ENCODE measurements at regions not wholly inside any gene's neighbourhood (a gene's known extent, or its start where the extent isn't known, plus 50 kb on each side); places are given as distances from the start of the nearest gene placed in this dataset.
"Not testable (repeated sequence)": the region's sequence is repeated elsewhere in the genome, so short reads cannot be mapped to it uniquely, and the experiment has no call there.

DNA sequence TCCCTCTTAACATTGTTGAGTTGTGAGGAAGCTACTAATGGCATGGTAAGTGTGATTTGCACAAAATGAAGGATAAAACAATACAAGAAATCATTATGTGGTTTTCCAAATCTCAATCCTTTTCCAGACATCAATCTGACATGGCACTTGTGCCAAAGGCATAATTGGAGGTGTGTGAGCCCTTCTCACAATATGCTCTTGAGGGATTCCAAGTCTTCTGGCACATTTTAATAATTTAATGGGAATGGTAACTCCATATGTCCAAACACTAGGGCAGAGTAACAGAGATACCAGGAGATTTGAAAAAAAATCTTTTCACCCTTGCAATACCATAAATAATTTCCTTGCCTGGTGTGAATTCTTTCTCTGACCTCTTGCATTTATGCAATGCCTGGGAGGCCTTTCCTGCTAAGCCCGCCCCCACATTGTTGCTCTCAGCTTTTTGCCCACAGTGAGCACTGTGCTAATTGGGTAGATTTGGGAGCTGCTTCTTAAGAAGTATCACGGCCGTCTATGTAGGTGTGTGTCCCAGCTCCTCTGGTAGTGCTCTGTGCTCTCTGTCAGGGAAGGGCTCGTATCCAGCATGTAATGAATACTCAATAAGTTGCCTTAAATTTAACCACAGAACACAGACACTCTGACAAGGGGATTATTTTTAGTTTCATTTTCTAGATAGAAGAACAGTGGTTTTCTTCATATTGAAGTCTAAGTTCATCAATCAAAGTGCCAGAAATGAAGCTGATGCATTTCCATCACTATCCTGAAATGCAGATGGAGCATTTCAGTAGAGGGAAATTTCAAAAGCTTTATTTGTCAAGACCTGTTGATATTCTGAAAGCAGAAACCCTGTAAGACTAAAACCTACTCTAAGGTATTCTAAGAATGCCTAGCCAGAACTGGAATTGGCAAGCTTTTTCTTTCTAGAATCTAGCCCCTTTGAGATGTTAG is 54.4 kb upstream of the CEP85L start:
- peaks cover 21 to 24% of the 10 kb centered on the region in 2 experiments for H3K4me1 ChIP-seq (ENCODE audit: control insufficient read depth in 1 of 2, insufficient read depth in 2 of 2, low read depth in 1 of 2, low read length in 1 of 2)
- DNase-seq, result no peak
- H3K36me3 ChIP-seq (replicated peaks in 1 of 2; ENCODE audit: control insufficient read depth in 1 of 2, insufficient read depth in 2 of 2, low read length in 1 of 2), result no peaks in the 10 kb centered on the region
- peaks cover 12% of the 10 kb centered on the region for H3F3A ChIP-seq (replicated peaks; ENCODE audit: insufficient read depth)
- TF ChIP-seq NRF1 (IDR thresholded peaks at IDR 0.05; ENCODE audit: low read depth, low read length) (no peak), EZH2phosphoT487 (IDR thresholded peaks at IDR 0.05; ENCODE audit: borderline replicate concordance, low read depth) (no peak), PBX3 (IDR thresholded peaks at IDR 0.05) (peak; percentile 17; the same call in 1 of the 2 replicates)
- ChIA-PET POLR2A (no interaction called here), CTCF (interaction anchor here (1.1 to 3.0 kb wide), 3 partner anchors 13 to 71 kb away, joined by 3 to 7 read pairs (median 4); no protein-coding TSS in a partner anchor)
- no peaks in the 10 kb centered on the region for H3K9me3 ChIP-seq
- H3K79me2 ChIP-seq (ENCODE audit: insufficient read depth), result no peaks in the 10 kb centered on the region
- WGBS (ENCODE audit: low lambda C conversion rate), result 94% methylated on average over 4 of the region's 4 CpGs
- peak overlapping the region; percentile 45 for H2AFZ ChIP-seq (ENCODE audit: low read depth)
- peak overlapping the region in 1 of 2 experiments; percentile 17; a peak in 1 of 4 replicates for H3K27ac ChIP-seq (ENCODE audit: low read depth in 2 of 2, low read length in 1 of 2)
- no peak overlapping the region for H3K9ac ChIP-seq
- no peaks in the 10 kb centered on the region for H3K9me2 ChIP-seq
- 0 out of 4 replicates have a peak overlapping the region, but pooled peaks of 1 of the 2 experiments have one; percentile 10 for H3K4me3 ChIP-seq (ENCODE audit: low read depth in 2 of 2, low read length in 1 of 2)
- no peaks in the 10 kb centered on the region for H4K20me1 ChIP-seq (ENCODE audit: insufficient read depth)
- H3K4me2 ChIP-seq, result peak overlapping the region; percentile 60
- no peaks in the 10 kb centered on the region for H3K27me3 ChIP-seq (ENCODE audit: insufficient read depth)

DNA sequence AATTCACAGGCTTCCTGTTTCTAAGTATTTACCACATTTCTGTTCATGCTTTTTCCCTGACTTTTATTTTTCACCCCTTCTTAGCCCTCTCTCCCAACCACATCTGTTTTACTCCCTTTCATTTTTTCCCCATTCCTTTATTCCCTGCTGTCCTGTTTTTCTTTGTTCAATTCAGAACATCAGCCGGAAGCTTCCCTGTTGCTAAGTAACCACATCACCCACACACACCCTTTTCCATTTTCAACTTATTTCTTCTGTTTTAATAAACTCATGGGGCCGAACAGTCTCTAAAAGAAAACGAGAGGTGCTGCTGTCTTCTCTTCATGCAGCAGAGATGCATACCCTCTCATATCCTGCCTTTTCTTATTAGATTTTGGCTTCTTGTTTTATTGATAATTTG is 53.5 kb upstream of the CEP85L start:
- no peak for TF ChIP-seq SIN3A (IDR thresholded peaks at IDR 0.05; ENCODE audit: borderline replicate concordance, low read depth, low read length)
- TF ChIP-seq MEF2A (IDR thresholded peaks at IDR 0.05; ENCODE audit: borderline replicate concordance, low read depth), result no peak
- no peak for TF ChIP-seq EZH2phosphoT487 (IDR thresholded peaks at IDR 0.05; ENCODE audit: borderline replicate concordance, low read depth)
- TF ChIP-seq RAD21 (IDR thresholded peaks at IDR 0.05; ENCODE audit: low read length), result no peak
- no peak for TF ChIP-seq CTCF (IDR thresholded peaks at IDR 0.05)
- no peak for TF ChIP-seq JUND (IDR thresholded peaks at IDR 0.05)
- TF ChIP-seq SMC3 (IDR thresholded peaks at IDR 0.05; ENCODE audit: low read depth, low read length), result no peak
- TF ChIP-seq REST (IDR thresholded peaks at IDR 0.05; ENCODE audit: low read depth, low read length), result no peak
- no peak for TF ChIP-seq POLR2AphosphoS5 (IDR thresholded peaks at IDR 0.05; ENCODE audit: low read depth, low read length)
- TF ChIP-seq RFX5 (IDR thresholded peaks at IDR 0.05; ENCODE audit: low read length), result no peak
- no peak for TF ChIP-seq TAF1 (IDR thresholded peaks at IDR 0.05; ENCODE audit: borderline replicate concordance, low read depth, low read length)
- no peaks in the 10 kb centered on the region for H3K27me3 ChIP-seq (ENCODE audit: insufficient read depth)
- no peak overlapping the region for H2AFZ ChIP-seq (ENCODE audit: low read depth)
- no peaks in the 10 kb centered on the region for H3K9me2 ChIP-seq
- H3K27ac ChIP-seq (ENCODE audit: low read depth in 2 of 2, low read length in 1 of 2), result no peak overlapping the region
- H3K4me3 ChIP-seq (ENCODE audit: low read depth in 2 of 2, low read length in 1 of 2), result no peak overlapping the region
- H3K9ac ChIP-seq, result no peak overlapping the region
- ChIA-PET POLR2A (no interaction called here), CTCF (interaction anchor here (1.1 to 3.0 kb wide), 2 partner anchors 12 to 41 kb away, joined by 3 to 7 read pairs; no protein-coding TSS in a partner anchor)
- no peaks in the 10 kb centered on the region for H3K9me3 ChIP-seq
- 89% methylated on average over 3 of the region's 3 CpGs for WGBS (ENCODE audit: low lambda C conversion rate)
- no peak overlapping the region for H3K4me2 ChIP-seq
- no peak for DNase-seq
- peaks cover 18 to 24% of the 10 kb centered on the region in 2 experiments for H3K4me1 ChIP-seq (ENCODE audit: control insufficient read depth in 1 of 2, insufficient read depth in 2 of 2, low read depth in 1 of 2, low read length in 1 of 2)
- peaks cover 9% of the 10 kb centered on the region for H3F3A ChIP-seq (replicated peaks; ENCODE audit: insufficient read depth)
- no peaks in the 10 kb centered on the region for H3K79me2 ChIP-seq (ENCODE audit: insufficient read depth)
- no peaks in the 10 kb centered on the region for H3K36me3 ChIP-seq (replicated peaks in 1 of 2; ENCODE audit: control insufficient read depth in 1 of 2, insufficient read depth in 2 of 2, low read length in 1 of 2)
- no peaks in the 10 kb centered on the region for H4K20me1 ChIP-seq (ENCODE audit: insufficient read depth)

DNA sequence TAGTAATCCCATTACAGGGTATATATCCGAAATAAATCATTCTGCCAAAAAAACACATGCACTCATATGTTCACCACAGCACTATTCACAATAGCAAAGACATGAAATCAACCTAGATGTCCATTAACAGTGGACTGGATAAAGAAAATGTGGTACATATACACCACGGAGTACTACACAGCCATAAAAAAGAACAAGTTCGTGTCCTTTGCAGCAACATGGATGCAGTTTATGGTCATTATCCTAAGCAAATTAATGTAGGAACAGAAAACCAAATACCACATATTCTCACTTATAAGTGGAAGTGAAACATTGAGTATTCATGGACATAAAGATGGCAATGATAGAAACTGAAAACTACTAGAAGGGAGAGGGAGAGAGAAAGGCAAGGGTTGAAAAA is 49.9 kb upstream of the CEP85L start:
- H3K27ac ChIP-seq (ENCODE audit: low read depth in 2 of 2, low read length in 1 of 2); H3K9me2 ChIP-seq; H3K9me3 ChIP-seq; H3K36me3 ChIP-seq (replicated peaks in 1 of 2; ENCODE audit: control insufficient read depth in 1 of 2, insufficient read depth in 2 of 2, low read length in 1 of 2); H3K9ac ChIP-seq; H3K27me3 ChIP-seq (ENCODE audit: insufficient read depth); DNase-seq; H2AFZ ChIP-seq (ENCODE audit: low read depth); H3F3A ChIP-seq (replicated peaks; ENCODE audit: insufficient read depth); H3K4me3 ChIP-seq (ENCODE audit: low read depth in 2 of 2, low read length in 1 of 2); H4K20me1 ChIP-seq (ENCODE audit: insufficient read depth); H3K79me2 ChIP-seq (ENCODE audit: insufficient read depth); H3K4me2 ChIP-seq; POLR2A ChIA-PET; H3K4me1 ChIP-seq (ENCODE audit: control insufficient read depth in 1 of 2, insufficient read depth in 2 of 2, low read depth in 1 of 2, low read length in 1 of 2): not testable (repeated sequence)
- CTCF ChIA-PET, result interaction anchor here (0.8 to 1.3 kb wide), 2 partner anchors 10 to 99 kb away, joined by 3 read pairs; no protein-coding TSS in a partner anchor
- 79% methylated on average over 3 of the region's 3 CpGs for WGBS (ENCODE audit: low lambda C conversion rate)
